ENCODE measurements at regions not wholly inside any gene's neighbourhood (a gene's known extent, or its start where the extent isn't known, plus 50 kb on each side); places are given as distances from the start of the nearest gene placed in this dataset.

DNA sequence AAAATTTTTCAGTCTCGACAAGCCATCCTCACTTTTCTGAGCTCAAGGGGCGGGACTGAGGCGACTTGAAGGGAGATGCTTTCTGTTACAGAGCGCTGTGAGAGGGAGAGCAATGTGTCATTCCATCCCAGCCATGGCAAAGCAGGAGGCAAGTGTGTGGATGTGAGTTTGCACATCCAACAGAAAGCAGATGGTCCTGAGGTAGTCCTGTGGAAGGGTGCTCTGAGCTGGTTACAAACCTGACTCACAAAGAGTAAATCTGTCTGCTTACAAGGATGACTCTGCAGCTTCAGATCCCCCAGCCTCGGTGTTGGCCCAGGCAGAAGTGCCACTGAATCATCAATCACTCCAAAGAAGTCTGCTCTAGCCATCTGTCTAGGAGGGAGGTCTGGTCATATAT is 482.0 kb upstream of the DCC start:
- Mint-ChIP-seq H3K4me1 (no peaks in the 10 kb centered on the region), H3K27ac (no peak overlapping the region), H3K9me3 (ENCODE audit: low read depth) (no peaks in the 10 kb centered on the region), H3K36me3 (no peaks in the 10 kb centered on the region), H3K27me3 (no peaks in the 10 kb centered on the region), H3K4me3 (no peak overlapping the region)
- CTCF ChIA-PET: no interaction called here
- no peak for DNase-seq
- no peak for ATAC-seq

GRCh38 chr18:51861046-51861445 is 479.0 kb upstream of the DCC start:
- CTCF ChIA-PET: no interaction called here
- no peaks in the 10 kb centered on the region for H3K36me3 Mint-ChIP-seq
- no peak overlapping the region for H3K4me3 Mint-ChIP-seq
- DNase-seq (no peak), ATAC-seq (no peak)
- no peaks in the 10 kb centered on the region for H3K27me3 Mint-ChIP-seq
- no peaks in the 10 kb centered on the region for H3K4me1 Mint-ChIP-seq
- H3K9me3 Mint-ChIP-seq (ENCODE audit: low read depth): peaks cover 9% of the 10 kb centered on the region
- no peak overlapping the region for H3K27ac Mint-ChIP-seq

DNA sequence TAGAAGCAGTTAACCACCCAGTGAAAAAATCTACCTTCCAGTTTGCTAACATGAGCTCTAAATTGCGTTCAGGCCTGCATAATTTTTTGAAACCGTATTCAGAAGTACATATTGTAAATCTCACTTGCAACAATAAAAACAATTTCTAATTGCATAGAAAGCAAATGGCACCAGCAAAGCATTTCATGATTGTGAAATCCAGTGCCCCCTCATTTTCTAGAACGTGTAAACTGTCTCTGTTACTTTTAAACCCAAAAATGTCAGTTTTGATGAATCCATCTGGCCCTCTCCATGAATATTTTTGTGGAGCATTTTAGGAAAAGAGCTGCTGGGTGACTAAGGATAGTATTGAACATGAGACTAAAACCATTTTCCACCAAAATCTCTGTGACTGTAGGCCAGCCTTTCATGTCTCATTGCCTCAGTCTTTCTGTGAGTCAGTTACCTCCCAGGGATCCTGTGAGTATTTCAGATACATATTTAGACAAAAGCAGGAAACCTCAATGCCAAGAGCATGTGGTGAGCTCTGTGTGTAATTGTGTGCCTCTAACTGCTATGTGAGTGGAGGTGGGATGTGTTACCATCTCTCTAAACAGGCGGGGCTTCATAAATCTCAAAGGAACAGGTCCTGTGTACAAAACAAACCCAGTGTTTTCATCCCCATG is 477.8 kb upstream of the DCC start:
- CTCF ChIA-PET: no interaction called here
- no peak overlapping the region for H3K4me3 Mint-ChIP-seq
- H3K27ac Mint-ChIP-seq: no peak overlapping the region
- H3K4me1 Mint-ChIP-seq: no peaks in the 10 kb centered on the region
- no peaks in the 10 kb centered on the region for H3K36me3 Mint-ChIP-seq
- peaks cover 11% of the 10 kb centered on the region for H3K9me3 Mint-ChIP-seq (ENCODE audit: low read depth)
- DNase-seq (no peak), ATAC-seq (no peak)
- H3K27me3 Mint-ChIP-seq: no peaks in the 10 kb centered on the region

GRCh38 chr18:51864219-51864965 is 475.6 kb upstream of the DCC start:
- H3K4me3 Mint-ChIP-seq: no peak overlapping the region
- peaks cover 11% of the 10 kb centered on the region for H3K9me3 Mint-ChIP-seq (ENCODE audit: low read depth)
- no peak for ATAC-seq
- CTCF ChIA-PET: no interaction called here
- H3K27ac Mint-ChIP-seq: no peak overlapping the region
- DNase-seq: no peak
- no peaks in the 10 kb centered on the region for H3K4me1 Mint-ChIP-seq
- no peaks in the 10 kb centered on the region for H3K36me3 Mint-ChIP-seq
- no peaks in the 10 kb centered on the region for H3K27me3 Mint-ChIP-seq

GRCh38 chr18:51865538-51865937 is 474.5 kb upstream of the DCC start:
- ATAC-seq: no peak
- Mint-ChIP-seq H3K36me3 (no peaks in the 10 kb centered on the region), H3K27ac (no peak overlapping the region), H3K4me1 (no peaks in the 10 kb centered on the region), H3K4me3 (no peak overlapping the region), H3K27me3 (no peaks in the 10 kb centered on the region), H3K9me3 (ENCODE audit: low read depth) (peaks cover 16% of the 10 kb centered on the region)
- no peak for DNase-seq
- CTCF ChIA-PET: no interaction called here

DNA sequence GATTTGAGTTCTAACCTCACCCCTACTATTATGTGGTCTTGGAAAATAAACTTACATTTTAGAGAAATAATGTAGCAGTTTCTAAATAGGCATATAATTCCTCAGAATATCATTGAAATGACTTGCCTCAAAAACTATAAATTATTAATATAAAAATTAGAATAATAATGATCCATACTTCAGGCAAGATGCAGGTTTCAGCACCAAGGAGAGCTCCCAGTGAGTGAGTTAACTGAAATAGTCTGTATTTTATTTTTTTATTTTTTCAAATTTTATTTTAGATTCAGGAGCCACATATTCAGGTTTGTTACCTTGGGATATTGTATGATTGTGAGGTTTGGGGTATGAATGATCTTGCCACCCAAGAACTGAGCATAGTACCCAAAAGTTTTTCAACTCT is 472.2 kb upstream of the DCC start:
- peaks cover 18% of the 10 kb centered on the region for H3K9me3 Mint-ChIP-seq (ENCODE audit: low read depth)
- H3K36me3 Mint-ChIP-seq: no peaks in the 10 kb centered on the region
- H3K27ac Mint-ChIP-seq: no peak overlapping the region
- no peak overlapping the region for H3K4me3 Mint-ChIP-seq
- no peaks in the 10 kb centered on the region for H3K27me3 Mint-ChIP-seq
- H3K4me1 Mint-ChIP-seq: no peaks in the 10 kb centered on the region
- CTCF ChIA-PET: no interaction called here
- no peak for ATAC-seq
- no peak for DNase-seq

- CTCF ChIA-PET: no interaction called here
These were observed 461.3 kb upstream of the DCC start for GRCh38 chr18:51878724-51879123.

GRCh38 chr18:51879329-51879728 is 460.7 kb upstream of the DCC start:
- CTCF ChIA-PET: no interaction called here
- H3K27ac Mint-ChIP-seq: no peak overlapping the region
- no peak overlapping the region for H3K4me3 Mint-ChIP-seq
- H3K27me3 Mint-ChIP-seq: no peaks in the 10 kb centered on the region
- peaks cover 3% of the 10 kb centered on the region for H3K9me3 Mint-ChIP-seq (ENCODE audit: low read depth)
- H3K4me1 Mint-ChIP-seq: no peaks in the 10 kb centered on the region
- H3K36me3 Mint-ChIP-seq: no peaks in the 10 kb centered on the region
- no peak for ATAC-seq
- no peak for DNase-seq

More at GRCh38 chr18:51878724-51879123, 461.3 kb upstream of the DCC start:
- Mint-ChIP-seq H3K36me3 (no peaks in the 10 kb centered on the region), H3K27ac (no peak overlapping the region), H3K9me3 (ENCODE audit: low read depth) (peaks cover 3% of the 10 kb centered on the region), H3K27me3 (no peaks in the 10 kb centered on the region), H3K4me1 (no peaks in the 10 kb centered on the region), H3K4me3 (no peak overlapping the region)
- DNase-seq: no peak
- no peak for ATAC-seq

DNA sequence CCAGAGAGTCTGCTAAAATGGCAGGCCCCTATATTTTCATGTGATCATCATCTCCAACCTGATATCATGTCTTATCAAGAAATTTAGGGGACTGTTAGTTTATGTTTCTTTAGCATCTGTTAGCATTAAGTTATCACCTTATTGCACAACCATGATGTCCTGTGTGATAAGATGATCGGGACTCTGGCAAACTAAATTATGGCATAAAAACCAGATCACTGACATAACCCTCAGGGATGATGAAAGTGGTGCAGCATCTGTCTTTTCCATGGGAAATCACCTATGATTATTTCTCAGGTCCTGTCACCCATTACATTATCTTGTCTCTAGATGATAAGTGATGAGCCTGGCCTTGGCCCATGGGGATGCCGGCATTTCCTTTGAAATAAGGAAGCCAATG is 458.6 kb upstream of the DCC start:
- Mint-ChIP-seq H3K27ac (no peak overlapping the region), H3K4me1 (no peaks in the 10 kb centered on the region), H3K36me3 (no peaks in the 10 kb centered on the region), H3K9me3 (ENCODE audit: low read depth) (peaks cover 2% of the 10 kb centered on the region), H3K27me3 (no peaks in the 10 kb centered on the region), H3K4me3 (no peak overlapping the region)
- DNase-seq: no peak
- no peak for ATAC-seq
- CTCF ChIA-PET: no interaction called here

- H3K4me1 Mint-ChIP-seq: no peaks in the 10 kb centered on the region
- CTCF ChIA-PET: no interaction called here
- H3K4me3 Mint-ChIP-seq: no peak overlapping the region
- ATAC-seq (no peak), DNase-seq (no peak)
- H3K27ac Mint-ChIP-seq: no peak overlapping the region
- no peaks in the 10 kb centered on the region for H3K27me3 Mint-ChIP-seq
- H3K9me3 Mint-ChIP-seq (ENCODE audit: low read depth): peaks cover 2% of the 10 kb centered on the region
- H3K36me3 Mint-ChIP-seq: no peaks in the 10 kb centered on the region
These were observed 456.0 kb upstream of the DCC start for GRCh38 chr18:51884039-51884438.

DNA sequence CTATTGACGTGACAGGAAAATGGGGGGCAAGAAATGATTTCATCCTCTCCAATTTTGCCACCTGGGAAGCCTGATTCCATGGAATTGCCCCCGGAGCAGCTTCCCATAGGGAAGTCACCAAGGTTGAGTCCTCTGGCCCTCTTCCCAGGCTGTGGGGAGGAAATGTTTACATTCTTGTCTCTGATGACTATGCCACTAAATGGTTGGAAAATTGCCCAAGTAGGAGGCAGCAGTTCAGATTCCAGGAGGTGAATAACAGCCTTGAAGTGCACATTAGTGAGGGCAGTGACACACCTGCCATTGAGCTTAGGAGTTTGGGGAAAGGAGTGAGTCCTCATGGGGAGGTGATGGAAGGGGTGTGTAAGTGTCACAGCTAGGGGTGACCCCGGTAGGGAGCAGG is 449.2 kb upstream of the DCC start:
- DNase-seq (no peak), ATAC-seq (no peak)
- H3K27ac Mint-ChIP-seq: no peak overlapping the region
- no peaks in the 10 kb centered on the region for H3K4me1 Mint-ChIP-seq
- CTCF ChIA-PET: no interaction called here
- H3K27me3 Mint-ChIP-seq: no peaks in the 10 kb centered on the region
- no peaks in the 10 kb centered on the region for H3K36me3 Mint-ChIP-seq
- no peak overlapping the region for H3K4me3 Mint-ChIP-seq
- peaks cover 3% of the 10 kb centered on the region for H3K9me3 Mint-ChIP-seq (ENCODE audit: low read depth)

- H3K9me3 Mint-ChIP-seq (ENCODE audit: low read depth): peaks cover 3% of the 10 kb centered on the region
- H3K4me1 Mint-ChIP-seq: no peaks in the 10 kb centered on the region
- no peak overlapping the region for H3K27ac Mint-ChIP-seq
- ATAC-seq (no peak), DNase-seq (no peak)
- H3K27me3 Mint-ChIP-seq: no peaks in the 10 kb centered on the region
- no peak overlapping the region for H3K4me3 Mint-ChIP-seq
- CTCF ChIA-PET: no interaction called here
- no peaks in the 10 kb centered on the region for H3K36me3 Mint-ChIP-seq
These were observed 448.1 kb upstream of the DCC start for GRCh38 chr18:51891876-51892275.

DNA sequence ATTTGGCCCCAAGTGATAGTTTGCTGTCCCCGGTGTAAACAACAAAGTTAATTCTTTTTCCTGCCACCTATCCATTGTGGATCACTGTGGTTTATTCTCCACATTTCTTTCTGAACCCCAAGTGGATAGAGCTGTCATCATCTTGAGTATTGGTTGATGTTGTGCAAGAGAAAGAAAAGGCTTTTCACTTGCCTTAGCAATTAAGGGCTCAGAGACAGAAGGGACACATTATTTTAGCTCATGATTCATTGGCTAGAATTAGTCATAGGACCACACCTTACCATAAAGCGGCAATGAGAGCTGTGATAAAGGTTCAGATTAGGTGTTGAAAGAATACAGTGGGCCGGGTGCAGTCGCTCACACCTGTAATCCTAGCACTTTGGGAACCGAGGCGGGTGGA is 442.1 kb upstream of the DCC start:
- Mint-ChIP-seq H3K9me3 (ENCODE audit: low read depth) (no peaks in the 10 kb centered on the region), H3K36me3 (no peaks in the 10 kb centered on the region), H3K4me3 (no peak overlapping the region), H3K27ac (no peak overlapping the region), H3K4me1 (no peaks in the 10 kb centered on the region), H3K27me3 (no peaks in the 10 kb centered on the region)
- ATAC-seq (no peak), DNase-seq (no peak)
- CTCF ChIA-PET: no interaction called here

DNA sequence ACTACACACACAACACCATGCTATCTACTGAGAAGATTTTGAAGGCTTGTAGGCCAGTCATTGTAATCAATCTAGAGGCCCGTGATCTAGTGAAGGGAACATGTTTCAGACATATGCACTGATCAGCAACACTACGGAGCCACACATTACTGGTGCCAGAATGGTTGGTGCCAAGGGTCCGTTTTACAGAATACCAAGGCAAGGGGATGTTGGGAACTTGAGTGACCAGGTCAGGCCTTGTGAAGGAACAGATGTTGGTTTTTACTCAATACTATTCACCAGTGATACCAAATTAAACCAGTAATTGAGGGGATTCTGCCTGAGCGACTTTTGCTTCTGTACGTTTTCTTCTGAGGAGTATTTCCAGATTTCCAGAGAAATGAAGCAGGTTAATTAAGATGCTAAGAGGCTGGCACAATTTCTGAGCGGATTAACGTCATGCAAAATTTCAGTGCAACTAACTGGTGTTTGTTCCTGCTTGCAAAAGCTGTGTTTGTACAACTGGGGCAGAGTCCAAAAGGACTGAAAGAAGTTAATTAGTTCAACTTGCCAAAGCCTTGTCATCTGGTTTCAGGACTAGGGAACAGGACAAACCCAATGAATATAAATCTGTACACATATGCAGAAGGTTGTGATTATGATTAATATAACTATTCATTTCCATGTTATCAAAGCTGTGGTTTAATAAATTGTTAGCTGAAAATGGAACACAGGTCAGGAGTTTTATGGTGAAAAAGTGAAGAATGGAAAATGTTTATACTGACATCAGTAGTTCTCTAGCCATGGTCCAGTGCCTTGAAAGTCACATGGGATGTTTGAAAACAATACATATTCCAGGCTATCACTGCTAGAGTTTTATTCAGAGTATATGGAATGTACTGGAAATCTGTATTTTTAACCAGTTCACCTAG is 432.1 kb upstream of the DCC start:
- Mint-ChIP-seq H3K4me1 (no peaks in the 10 kb centered on the region), H3K4me3 (no peak overlapping the region), H3K9me3 (ENCODE audit: low read depth) (no peaks in the 10 kb centered on the region), H3K36me3 (no peaks in the 10 kb centered on the region), H3K27me3 (no peaks in the 10 kb centered on the region), H3K27ac (no peak overlapping the region)
- no peak for ATAC-seq
- CTCF ChIA-PET: no interaction called here
- DNase-seq: no peak

All from activated CD8-positive, alpha-beta memory T cell treated with anti-CD3 and anti-CD28 coated beads, Interleukin-2, amount 10 ng/mL, durations not matched to agents 7 days and 5 days (primary cell).